ENCODE measurements at regions not wholly inside any gene's neighbourhood (a gene's known extent, or its start where the extent isn't known, plus 50 kb on each side); places are given as distances from the start of the nearest gene placed in this dataset.

- Histone ChIP-seq H3K4me3 (ENCODE audit: low read depth in 1 of 2, low read length in 1 of 2) (no peak overlapping the region), H3K9me3 (no peaks in the 10 kb centered on the region), H3K36me3 (no peaks in the 10 kb centered on the region), H3K4me1 (ENCODE audit: control insufficient read depth in 1 of 2, insufficient read depth in 1 of 2, low read depth in 1 of 2, low read length in 1 of 2) (no peaks in the 10 kb centered on the region), H3K27me3 (no peaks in the 10 kb centered on the region), H3K27ac (no peak overlapping the region)
- no peak for TF ChIP-seq CTCF (IDR thresholded peaks at IDR 0.05)
These were observed 161.3 kb upstream of the BMP4 start for GRCh38 chr14:54117924-54118323.

GRCh38 chr14:54120260-54120659 lies 163.6 kb upstream of the BMP4 start:
- no peaks in the 10 kb centered on the region for H3K9me3 ChIP-seq
- TF ChIP-seq CTCF (IDR thresholded peaks at IDR 0.05): no peak
- no peaks in the 10 kb centered on the region for H3K27me3 ChIP-seq
- no peaks in the 10 kb centered on the region for H3K4me1 ChIP-seq (ENCODE audit: control insufficient read depth in 1 of 2, insufficient read depth in 1 of 2, low read depth in 1 of 2, low read length in 1 of 2)
- H3K36me3 ChIP-seq: no peaks in the 10 kb centered on the region
- H3K27ac ChIP-seq: no peak overlapping the region
- no peak overlapping the region for H3K4me3 ChIP-seq (ENCODE audit: low read depth in 1 of 2, low read length in 1 of 2)

GRCh38 chr14:54121466-54122027 lies 164.9 kb upstream of the BMP4 start:
- Histone ChIP-seq H3K27ac (no peak overlapping the region), H3K9me3 (no peaks in the 10 kb centered on the region), H3K27me3 (no peaks in the 10 kb centered on the region), H3K36me3 (no peaks in the 10 kb centered on the region), H3K4me3 (ENCODE audit: low read depth in 1 of 2, low read length in 1 of 2) (no peak overlapping the region), H3K4me1 (ENCODE audit: control insufficient read depth in 1 of 2, insufficient read depth in 1 of 2, low read depth in 1 of 2, low read length in 1 of 2) (no peaks in the 10 kb centered on the region)
- no peak for TF ChIP-seq CTCF (IDR thresholded peaks at IDR 0.05)

GRCh38 chr14:54123841-54124240 lies 167.2 kb upstream of the BMP4 start:
- Histone ChIP-seq H3K4me1 (ENCODE audit: control insufficient read depth in 1 of 2, insufficient read depth in 1 of 2, low read depth in 1 of 2, low read length in 1 of 2) (no peaks in the 10 kb centered on the region), H3K4me3 (ENCODE audit: low read depth in 1 of 2, low read length in 1 of 2) (no peak overlapping the region), H3K36me3 (no peaks in the 10 kb centered on the region), H3K27ac (no peak overlapping the region), H3K9me3 (no peaks in the 10 kb centered on the region), H3K27me3 (no peaks in the 10 kb centered on the region)
- no peak for TF ChIP-seq CTCF (IDR thresholded peaks at IDR 0.05)

- Histone ChIP-seq H3K36me3 (no peaks in the 10 kb centered on the region), H3K27me3 (no peaks in the 10 kb centered on the region), H3K9me3 (no peaks in the 10 kb centered on the region), H3K4me3 (ENCODE audit: low read depth in 1 of 2, low read length in 1 of 2) (no peak overlapping the region), H3K27ac (no peak overlapping the region), H3K4me1 (ENCODE audit: control insufficient read depth in 1 of 2, insufficient read depth in 1 of 2, low read depth in 1 of 2, low read length in 1 of 2) (no peaks in the 10 kb centered on the region)
- no peak for TF ChIP-seq CTCF (IDR thresholded peaks at IDR 0.05)
These were observed 168.5 kb upstream of the BMP4 start for GRCh38 chr14:54125109-54125508.

- H3K27ac ChIP-seq: no peak overlapping the region
- TF ChIP-seq CTCF (IDR thresholded peaks at IDR 0.05): no peak
- H3K9me3 ChIP-seq: no peaks in the 10 kb centered on the region
- H3K27me3 ChIP-seq: no peaks in the 10 kb centered on the region
- no peaks in the 10 kb centered on the region for H3K4me1 ChIP-seq (ENCODE audit: control insufficient read depth in 1 of 2, insufficient read depth in 1 of 2, low read depth in 1 of 2, low read length in 1 of 2)
- H3K4me3 ChIP-seq (ENCODE audit: low read depth in 1 of 2, low read length in 1 of 2): no peak overlapping the region
- H3K36me3 ChIP-seq: no peaks in the 10 kb centered on the region
These were observed 170.3 kb upstream of the BMP4 start for GRCh38 chr14:54126947-54127346.
